Naive B cell (primary cell): ENCODE measurements at regions not wholly inside any gene's neighbourhood (a gene's known extent, or its start where the extent isn't known, plus 50 kb on each side); places are given as distances from the start of the nearest gene placed in this dataset.

Experiments
- ATAC-seq, 2 donors: fragments of 150-1000 bp; cut with Tn5 transposase; 2 replicates each; pipeline ENCODE4 v1.10.0; 2021; ENCODE audit warnings: low read depth in 2 of 2, mild to moderate bottlenecking in 2 of 2, moderate library complexity in 2 of 2
- DNase-seq: peaks from one replicate; pipeline ENCODE4 v3.0.0; 2022
- H3K27ac Mint-ChIP-seq, 6 donors: one replicate each; pipeline ENCODE4 v1.8.0; 2020 to 2022; ENCODE audit warnings: mild to moderate bottlenecking in 6 of 6, mixed read lengths in 6 of 6, moderate library complexity in 5 of 6, inconsistent platforms in 2 of 6
- H3K27me3 Mint-ChIP-seq, 3 donors: one replicate each; pipeline ENCODE4 v1.8.0; 2021 to 2022; ENCODE audit warnings: mixed read lengths in 3 of 3, mild to moderate bottlenecking in 1 of 3
- H3K36me3 Mint-ChIP-seq, 2 donors: one replicate each; pipeline ENCODE4 v1.8.0; 2020 to 2022; ENCODE audit warnings: mixed read lengths in 2 of 2, inconsistent platforms in 1 of 2, mild to moderate bottlenecking in 1 of 2
- H3K4me1 Mint-ChIP-seq, 3 donors: one replicate each; pipeline ENCODE4 v1.8.0; 2020 to 2022; ENCODE audit warnings: mixed read lengths in 3 of 3, inconsistent platforms in 1 of 3, mild to moderate bottlenecking in 1 of 3, moderate library complexity in 1 of 3
- H3K4me3 Mint-ChIP-seq, 8 donors: one replicate each; pipeline ENCODE4 v1.8.0; 2020 to 2022; ENCODE audit warnings: mild to moderate bottlenecking in 8 of 8, mixed read lengths in 8 of 8, moderate library complexity in 8 of 8, inconsistent platforms in 2 of 8
- H3K9me3 Mint-ChIP-seq, 7 donors: one replicate each; pipeline ENCODE4 v1.8.0; 2020 to 2022; ENCODE audit warnings: mixed read lengths in 7 of 7, mild to moderate bottlenecking in 5 of 7, inconsistent platforms in 2 of 7, moderate library complexity in 1 of 7

DNA sequence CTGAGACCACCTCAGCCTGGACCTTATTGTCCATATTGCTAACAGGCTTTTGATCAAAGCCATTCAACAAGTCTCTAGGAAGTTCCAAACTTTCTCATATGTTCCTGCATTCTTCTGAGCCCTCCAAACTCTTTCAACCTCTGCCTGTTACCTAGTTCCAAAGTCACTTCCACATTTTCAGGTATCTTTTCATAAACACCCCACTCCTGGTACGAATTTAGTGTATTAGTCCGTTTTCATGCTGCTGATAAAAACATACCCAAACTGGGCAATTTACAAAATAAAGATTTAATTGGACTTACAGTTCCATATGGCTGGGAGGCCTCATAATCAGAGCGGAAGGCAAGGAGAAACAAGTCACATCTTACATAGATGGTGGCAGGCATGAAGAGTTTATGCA is 836.8 kb downstream of the SORCS1 start:
- Mint-ChIP-seq H3K27me3 (no peaks in the 10 kb centered on the region), H3K9me3 (peaks cover 10 to 41% (median 27%) of the 10 kb centered on the region in 7 donors), H3K36me3 (peaks cover 0 to 9% of the 10 kb centered on the region in 2 donors), H3K4me3 (no peak overlapping the region), H3K27ac (no peak overlapping the region), H3K4me1 (no peaks in the 10 kb centered on the region)
- DNase-seq (no peak), ATAC-seq (no peak)

DNA sequence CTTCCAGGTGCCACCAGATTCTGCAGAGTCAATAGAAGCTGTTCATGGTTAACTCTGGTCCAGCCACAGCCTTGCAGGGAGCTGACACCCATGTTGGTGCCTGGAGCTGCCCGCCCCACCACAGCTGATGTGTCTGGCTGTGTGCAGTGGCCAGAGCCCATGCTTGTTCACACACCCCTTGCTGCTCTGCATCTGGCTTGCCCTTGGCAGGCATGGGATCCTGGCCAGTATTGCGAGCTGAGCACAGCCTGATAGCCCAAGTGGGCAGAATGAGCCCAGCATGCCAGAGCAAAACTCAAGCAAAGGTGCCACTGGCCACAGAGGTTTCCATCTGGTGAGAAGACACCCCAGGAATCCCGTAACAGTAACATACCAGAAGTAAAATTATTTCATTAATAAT is 843.6 kb downstream of the SORCS1 start:
- no peak for DNase-seq
- Mint-ChIP-seq H3K4me1 (no peaks in the 10 kb centered on the region), H3K27ac (no peak overlapping the region), H3K36me3 (no peaks in the 10 kb centered on the region), H3K9me3 (peaks cover 2 to 13% (median 5%) of the 10 kb centered on the region in 7 donors), H3K4me3 (no peak overlapping the region), H3K27me3 (no peaks in the 10 kb centered on the region)
- no peak for ATAC-seq

DNA sequence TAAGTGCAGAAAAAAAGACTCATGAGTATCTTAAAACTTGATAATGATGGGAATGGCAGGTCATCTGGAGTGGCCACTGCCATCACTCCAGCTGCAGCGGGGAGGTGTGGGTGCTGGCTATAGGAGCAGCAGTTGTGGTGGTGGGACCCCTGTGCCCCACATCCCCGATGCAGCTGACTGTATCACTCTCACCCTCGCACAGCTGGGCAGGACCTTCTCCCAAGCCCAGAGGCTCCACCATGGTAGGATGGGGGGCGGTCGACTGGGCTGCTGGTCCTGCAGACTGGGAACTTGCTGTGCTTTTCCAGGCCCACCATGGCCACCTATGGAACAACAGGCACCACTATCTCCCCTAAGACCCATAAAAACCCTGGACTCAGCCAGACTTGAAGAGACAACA is 844.4 kb downstream of the SORCS1 start:
- DNase-seq: no peak
- no peaks in the 10 kb centered on the region for H3K4me1 Mint-ChIP-seq
- no peaks in the 10 kb centered on the region for H3K27me3 Mint-ChIP-seq
- H3K4me3 Mint-ChIP-seq: no peak overlapping the region
- no peak overlapping the region for H3K27ac Mint-ChIP-seq
- H3K36me3 Mint-ChIP-seq: no peaks in the 10 kb centered on the region
- no peak for ATAC-seq
- H3K9me3 Mint-ChIP-seq: peaks cover 0 to 9% (median 3%) of the 10 kb centered on the region in 7 donors

DNA sequence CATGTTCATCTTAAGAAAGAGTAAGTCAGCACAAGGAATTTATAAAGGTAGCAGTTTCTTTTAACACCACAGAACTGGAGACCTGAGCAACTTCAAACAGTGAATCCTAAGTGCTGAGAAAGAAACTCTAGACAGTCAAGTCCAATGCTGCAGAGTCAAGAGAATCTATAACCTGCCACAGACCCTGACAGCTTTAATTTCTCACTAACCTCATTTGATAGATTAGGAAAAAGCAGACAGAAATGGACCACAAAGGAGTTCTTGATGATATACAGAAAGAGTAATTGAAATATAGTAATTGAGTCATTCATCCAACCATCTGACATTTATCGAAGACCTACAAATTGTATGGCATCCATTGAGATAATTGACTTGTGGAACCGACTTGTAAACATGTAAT is 847.0 kb downstream of the SORCS1 start:
- Mint-ChIP-seq H3K4me1 (no peaks in the 10 kb centered on the region), H3K27me3 (no peaks in the 10 kb centered on the region), H3K4me3 (no peak overlapping the region), H3K9me3 (peaks cover 0 to 5% (median 0%) of the 10 kb centered on the region in 7 donors), H3K27ac (no peak overlapping the region), H3K36me3 (no peaks in the 10 kb centered on the region)
- ATAC-seq: no peak
- DNase-seq: no peak

DNA sequence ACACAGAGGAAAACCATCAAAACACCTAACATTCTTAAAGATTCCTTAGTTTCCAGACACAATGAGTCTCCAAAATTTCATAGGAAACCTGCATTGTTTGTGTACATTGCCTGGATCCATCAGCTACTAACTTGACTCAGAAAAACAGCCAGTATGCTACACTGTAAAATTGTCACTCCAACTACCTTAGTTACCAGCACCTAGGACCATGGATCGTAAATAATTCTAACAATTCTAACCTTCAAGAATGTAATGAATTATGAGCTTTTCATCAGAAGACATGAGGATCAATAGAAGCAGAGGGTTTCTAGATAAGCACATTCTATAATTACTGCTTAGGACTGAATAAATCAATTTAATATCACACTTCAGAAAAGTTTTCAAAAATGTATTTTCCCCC is 851.5 kb downstream of the SORCS1 start:
- Mint-ChIP-seq H3K9me3 (peaks cover 0 to 5% (median 0%) of the 10 kb centered on the region in 7 donors), H3K27me3 (no peaks in the 10 kb centered on the region), H3K36me3 (no peaks in the 10 kb centered on the region), H3K4me1 (no peaks in the 10 kb centered on the region), H3K4me3 (no peak overlapping the region), H3K27ac (no peak overlapping the region)
- DNase-seq (no peak), ATAC-seq (no peak)

DNA sequence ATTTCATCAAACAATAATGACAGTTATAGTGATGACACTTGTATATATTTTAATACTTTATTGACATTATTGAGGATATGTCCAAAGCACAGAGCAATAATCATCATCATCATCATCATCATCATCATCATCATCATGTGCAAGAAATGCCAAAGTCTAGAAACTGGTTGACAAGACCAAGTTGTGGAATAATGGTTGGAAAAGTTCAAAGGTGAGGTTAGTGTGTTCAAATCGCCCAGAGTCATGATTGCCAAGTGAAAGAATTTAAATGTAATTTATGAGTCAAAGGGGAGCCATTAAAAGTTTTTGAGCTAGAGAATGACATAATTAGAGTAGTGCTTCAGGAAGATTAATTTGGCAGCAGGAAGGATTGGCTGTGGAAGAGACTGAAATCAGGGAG is 852.4 kb downstream of the SORCS1 start:
- Mint-ChIP-seq H3K27ac (no peak overlapping the region), H3K4me3 (no peak overlapping the region), H3K27me3 (no peaks in the 10 kb centered on the region), H3K9me3 (peaks cover 0 to 5% (median 0%) of the 10 kb centered on the region in 7 donors), H3K4me1 (no peaks in the 10 kb centered on the region), H3K36me3 (no peaks in the 10 kb centered on the region)
- no peak for ATAC-seq
- DNase-seq: no peak

DNA sequence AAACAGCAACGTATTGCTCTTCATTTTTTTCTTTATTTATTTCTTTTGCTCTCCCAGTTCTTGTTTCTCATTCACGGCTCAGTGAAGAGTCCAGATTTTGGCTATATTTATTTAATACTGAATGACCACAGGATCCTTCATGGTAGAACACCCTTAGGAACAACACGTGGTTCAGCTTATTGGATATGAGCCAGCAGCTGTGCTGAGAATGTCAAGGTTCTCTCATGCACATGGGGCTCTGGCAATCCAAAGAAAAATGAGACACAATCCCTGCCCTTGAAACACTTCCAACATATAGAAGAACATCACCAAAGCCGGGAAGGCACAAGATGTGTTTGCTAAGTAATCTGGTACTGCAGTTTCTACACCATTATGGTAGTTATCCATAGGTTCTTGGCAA is 852.9 kb downstream of the SORCS1 start:
- H3K27ac Mint-ChIP-seq: no peak overlapping the region
- DNase-seq: no peak
- no peak overlapping the region for H3K4me3 Mint-ChIP-seq

DNA sequence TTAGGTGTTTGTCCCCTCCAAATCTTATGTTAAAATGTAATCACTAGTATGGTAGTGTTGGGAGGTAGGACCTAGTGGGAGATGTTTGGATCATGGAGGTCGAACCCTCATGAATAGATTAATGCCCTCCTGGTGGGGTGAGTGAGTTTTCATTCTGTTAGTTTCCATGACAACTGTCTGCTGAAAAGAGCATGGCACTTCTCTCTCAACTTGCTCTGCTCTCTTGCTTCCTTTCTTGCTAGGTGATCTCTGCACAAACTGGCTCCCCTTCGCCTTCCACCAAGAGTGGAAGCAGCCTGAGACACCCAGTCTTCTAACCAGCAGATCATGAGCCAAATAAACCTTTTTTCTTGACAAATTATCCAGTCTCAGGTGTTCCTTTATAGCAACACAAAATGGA is 853.9 kb downstream of the SORCS1 start:
- Mint-ChIP-seq H3K27me3 (no peaks in the 10 kb centered on the region), H3K27ac (no peak overlapping the region), H3K36me3 (no peaks in the 10 kb centered on the region), H3K4me3 (no peak overlapping the region), H3K4me1 (no peaks in the 10 kb centered on the region), H3K9me3 (peaks cover 0 to 5% (median 0%) of the 10 kb centered on the region in 7 donors)
- DNase-seq (no peak), ATAC-seq (no peak)

More for the DNA sequence above, 852.9 kb downstream of the SORCS1 start:
- H3K4me1 Mint-ChIP-seq: no peaks in the 10 kb centered on the region
- no peak for ATAC-seq
- no peaks in the 10 kb centered on the region for H3K36me3 Mint-ChIP-seq
- no peaks in the 10 kb centered on the region for H3K27me3 Mint-ChIP-seq
- H3K9me3 Mint-ChIP-seq: peaks cover 0 to 5% (median 0%) of the 10 kb centered on the region in 7 donors

DNA sequence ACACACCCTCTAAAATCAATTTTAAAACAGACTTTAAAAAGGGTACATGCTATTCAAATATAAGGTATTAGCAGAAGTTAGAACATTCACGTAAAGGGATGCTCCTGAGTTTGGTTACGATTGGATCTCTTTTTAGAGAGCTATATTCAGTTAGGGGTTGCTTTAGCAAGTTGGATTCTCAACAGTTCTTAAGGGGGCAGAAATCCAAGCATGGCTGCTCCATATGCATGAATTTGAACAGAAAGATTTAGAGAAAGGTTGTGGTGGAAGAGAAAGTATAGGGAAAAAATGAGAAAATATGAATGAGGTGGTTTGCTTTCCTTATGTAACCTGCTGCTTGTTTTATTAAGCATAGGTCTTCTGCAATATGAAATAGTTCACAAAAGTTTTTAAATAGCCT is 855.1 kb downstream of the SORCS1 start:
- H3K27ac Mint-ChIP-seq: no peak overlapping the region
- H3K9me3 Mint-ChIP-seq: peaks cover 0 to 5% (median 0%) of the 10 kb centered on the region in 7 donors
- no peak overlapping the region for H3K4me3 Mint-ChIP-seq
- no peak for ATAC-seq
- H3K36me3 Mint-ChIP-seq: no peaks in the 10 kb centered on the region
- no peaks in the 10 kb centered on the region for H3K27me3 Mint-ChIP-seq
- DNase-seq: no peak
- H3K4me1 Mint-ChIP-seq: no peaks in the 10 kb centered on the region

DNA sequence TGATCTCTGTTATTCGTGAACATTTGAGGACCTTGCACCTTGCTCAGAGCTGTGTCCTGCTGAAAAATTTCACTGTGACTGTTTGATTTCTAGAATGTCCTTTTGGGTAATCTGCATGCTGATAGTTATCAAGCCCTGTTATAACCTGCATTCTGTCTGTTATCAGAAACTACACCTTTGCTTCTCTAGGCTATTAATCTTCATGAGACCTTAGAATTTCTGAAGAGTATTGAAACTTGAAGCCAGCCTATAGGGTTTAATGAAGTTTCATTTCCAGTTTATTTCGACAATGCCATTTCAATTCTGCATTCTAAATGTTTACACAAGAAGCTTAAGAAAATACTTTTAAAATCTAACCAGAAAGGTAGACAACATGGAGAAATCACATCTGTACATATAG is 856.2 kb downstream of the SORCS1 start:
- DNase-seq (no peak), ATAC-seq (no peak)
- H3K27me3 Mint-ChIP-seq: no peaks in the 10 kb centered on the region
- no peaks in the 10 kb centered on the region for H3K4me1 Mint-ChIP-seq
- H3K9me3 Mint-ChIP-seq: peaks cover 0 to 5% (median 0%) of the 10 kb centered on the region in 7 donors
- H3K36me3 Mint-ChIP-seq: no peaks in the 10 kb centered on the region
- H3K4me3 Mint-ChIP-seq: no peak overlapping the region
- no peak overlapping the region for H3K27ac Mint-ChIP-seq

DNA sequence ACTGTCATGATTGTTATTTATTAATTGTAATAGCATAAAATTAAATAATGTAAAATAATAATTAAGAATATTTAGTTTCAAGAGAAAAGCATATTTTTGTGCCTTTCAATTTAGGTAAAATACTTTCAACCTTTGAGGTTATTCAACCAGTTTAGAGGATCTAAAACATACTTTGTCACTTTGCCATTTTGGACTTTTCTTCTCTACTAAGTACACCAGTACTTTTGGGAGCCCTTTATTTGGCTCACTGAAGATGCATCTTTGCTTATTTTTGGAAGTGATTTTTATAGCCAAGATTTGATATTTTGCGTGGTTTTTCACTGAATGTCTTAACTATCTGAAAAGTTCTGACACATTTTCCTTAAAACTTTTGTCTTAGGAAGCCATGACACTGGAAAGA is 860.5 kb downstream of the SORCS1 start:
- Mint-ChIP-seq H3K9me3 (peaks cover 0 to 4% (median 0%) of the 10 kb centered on the region in 7 donors), H3K36me3 (no peaks in the 10 kb centered on the region), H3K4me1 (no peaks in the 10 kb centered on the region), H3K27ac (no peak overlapping the region), H3K4me3 (no peak overlapping the region), H3K27me3 (no peaks in the 10 kb centered on the region)
- no peak for DNase-seq
- no peak for ATAC-seq

DNA sequence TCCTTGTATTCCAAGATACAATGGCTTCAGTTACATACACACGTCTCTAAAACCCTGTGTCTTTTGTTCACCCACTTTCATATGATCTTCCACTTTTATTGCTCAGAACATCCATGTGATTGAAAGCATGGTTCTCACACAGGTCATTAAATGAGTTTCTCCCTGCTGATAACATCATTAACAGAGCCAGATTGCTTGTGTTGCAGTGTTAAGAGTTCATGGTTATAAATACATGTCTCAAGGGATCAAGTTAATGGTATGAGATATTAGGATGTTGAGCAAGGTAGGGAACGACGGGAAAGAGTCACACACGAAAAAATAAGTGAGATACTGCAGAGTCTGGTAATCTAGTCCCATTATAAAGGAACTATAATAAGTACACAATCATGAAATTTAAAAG is 861.5 kb downstream of the SORCS1 start:
- Mint-ChIP-seq H3K9me3 (peaks cover 0 to 4% (median 0%) of the 10 kb centered on the region in 7 donors), H3K36me3 (no peaks in the 10 kb centered on the region), H3K4me3 (no peak overlapping the region), H3K4me1 (no peaks in the 10 kb centered on the region), H3K27me3 (no peaks in the 10 kb centered on the region), H3K27ac (no peak overlapping the region)
- ATAC-seq (no peak), DNase-seq (no peak)

DNA sequence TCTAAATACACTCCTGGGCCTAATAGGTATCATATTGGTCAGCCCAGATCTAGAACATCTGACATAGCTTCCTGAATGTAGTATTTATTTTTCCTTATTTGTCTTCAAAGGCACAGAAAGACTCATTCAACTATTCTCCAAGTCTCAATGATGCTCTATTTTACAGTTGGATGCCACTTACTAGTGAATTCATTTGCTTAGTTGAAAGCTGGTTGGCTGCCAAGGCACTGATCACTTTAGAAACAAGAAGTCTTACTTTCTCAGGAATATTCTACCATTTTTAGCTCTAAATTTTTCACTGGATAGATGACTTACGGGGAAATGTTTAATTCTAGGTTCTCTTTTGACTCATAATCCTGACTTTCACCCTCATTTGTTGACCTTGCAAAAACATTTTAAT is 863.4 kb downstream of the SORCS1 start:
- Mint-ChIP-seq H3K36me3 (no peaks in the 10 kb centered on the region), H3K27ac (no peak overlapping the region), H3K9me3 (peaks cover 0 to 4% (median 0%) of the 10 kb centered on the region in 7 donors), H3K4me3 (no peak overlapping the region), H3K27me3 (no peaks in the 10 kb centered on the region), H3K4me1 (no peaks in the 10 kb centered on the region)
- DNase-seq (no peak), ATAC-seq (no peak)

DNA sequence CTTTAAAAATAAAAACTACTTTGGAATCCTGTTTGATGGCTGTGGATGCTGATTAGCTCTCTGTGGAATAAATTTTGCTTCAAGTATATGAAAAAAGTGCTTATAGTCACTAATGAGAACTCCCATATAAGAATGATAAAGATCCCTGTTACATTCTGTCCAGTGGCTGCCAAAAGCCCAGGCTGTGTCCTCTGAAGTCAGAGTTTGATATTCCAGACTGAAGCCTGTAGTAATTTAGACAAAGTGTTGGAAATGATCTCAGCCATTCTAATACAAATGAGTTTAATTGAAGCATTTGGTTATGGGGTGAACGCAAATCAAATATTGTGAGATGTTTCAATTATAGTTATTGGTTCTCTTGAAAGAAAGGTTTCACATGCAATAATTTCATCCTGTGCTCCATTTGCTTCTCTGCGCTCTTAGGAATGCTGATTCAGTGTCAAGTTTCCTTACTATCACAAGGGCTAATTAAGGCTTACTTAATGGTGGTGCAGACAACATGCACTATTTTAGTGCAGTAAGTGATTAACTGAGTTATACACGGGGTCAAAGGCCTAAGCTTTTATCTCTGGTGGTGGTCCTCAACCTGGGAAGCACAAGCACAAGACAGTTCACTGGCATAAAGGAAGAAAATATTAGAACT is 867.6 kb downstream of the SORCS1 start:
- ATAC-seq: no peak
- Mint-ChIP-seq H3K4me1 (no peaks in the 10 kb centered on the region), H3K27me3 (no peaks in the 10 kb centered on the region), H3K27ac (no peak overlapping the region), H3K36me3 (no peaks in the 10 kb centered on the region), H3K9me3 (peaks cover 0 to 9% (median 0%) of the 10 kb centered on the region in 7 donors), H3K4me3 (no peak overlapping the region)
- DNase-seq: no peak
